GM12801 (cell line): ENCODE measurements at regions not wholly inside any gene's neighbourhood (a gene's known extent, or its start where the extent isn't known, plus 50 kb on each side); places are given as distances from the start of the nearest gene placed in this dataset.

ENCODE experiments used
- CTCF ChIP-seq: IDR thresholded peaks from one replicate; pipeline ENCODE4 v1.5.1; 2011; ENCODE audit warnings: control low read depth; ENCODE audit not compliant: insufficient read length; ENCODE audit errors: extremely low read depth

- TF ChIP-seq CTCF, result no peak
Measured at GRCh38 chr3:5799398-5799797, 611.9 kb downstream of the EDEM1 start.

GRCh38 chr3:5800965-5801364 is 613.5 kb downstream of the EDEM1 start:
- no peak for TF ChIP-seq CTCF

GRCh38 chr3:5806192-5806591 is 618.7 kb downstream of the EDEM1 start:
- TF ChIP-seq CTCF, result no peak

GRCh38 chr3:5809586-5810246 is 622.2 kb downstream of the EDEM1 start:
- TF ChIP-seq CTCF, result no peak

GRCh38 chr3:5811016-5811415 is 623.5 kb downstream of the EDEM1 start:
- no peak for TF ChIP-seq CTCF

- TF ChIP-seq CTCF, result no peak
Measured at GRCh38 chr3:5813521-5813920, 626.0 kb downstream of the EDEM1 start.

- TF ChIP-seq CTCF, result no peak
Measured at GRCh38 chr3:5822843-5823242, 635.3 kb downstream of the EDEM1 start.
